Kidney capillary endothelial cell (primary cell): ENCODE measurements at regions not wholly inside any gene's neighbourhood (a gene's known extent, or its start where the extent isn't known, plus 50 kb on each side); places are given as distances from the start of the nearest gene placed in this dataset.

ENCODE experiments used
- DNase-seq: peaks from one replicate; pipeline ENCODE4 v3.0.0-alpha.2; 2018; ENCODE audit warnings: low spot score

- no peak for DNase-seq
These were observed 296.0 kb upstream of the MKI67 start for GRCh38 chr10:128422190-128422589.

GRCh38 chr10:128422999-128423398 lies 296.8 kb upstream of the MKI67 start:
- no peak for DNase-seq

- no peak for DNase-seq
These were observed 303.1 kb upstream of the MKI67 start for GRCh38 chr10:128429321-128429720.

- DNase-seq: no peak
These were observed 303.8 kb upstream of the MKI67 start for GRCh38 chr10:128429835-128430513.

- DNase-seq: no peak
These were observed 304.9 kb upstream of the MKI67 start for GRCh38 chr10:128431083-128431482.

- DNase-seq: no peak
These were observed 305.3 kb upstream of the MKI67 start for GRCh38 chr10:128431506-128431905.

- no peak for DNase-seq
These were observed 305.8 kb upstream of the MKI67 start for GRCh38 chr10:128432011-128432410.

- DNase-seq: no peak
These were observed 306.2 kb upstream of the MKI67 start for GRCh38 chr10:128432423-128432822.

- DNase-seq: no peak
These were observed 309.6 kb upstream of the MKI67 start for GRCh38 chr10:128435811-128436210.

- no peak for DNase-seq
These were observed 311.6 kb upstream of the MKI67 start for GRCh38 chr10:128437786-128438345.

- no peak for DNase-seq
These were observed 312.3 kb upstream of the MKI67 start for GRCh38 chr10:128438417-128439063.

GRCh38 chr10:128440513-128441160 lies 314.4 kb upstream of the MKI67 start:
- DNase-seq: no peak

GRCh38 chr10:128443925-128444518 lies 317.8 kb upstream of the MKI67 start:
- no peak for DNase-seq

- DNase-seq: no peak
These were observed 322.6 kb upstream of the MKI67 start for GRCh38 chr10:128448796-128449195.

GRCh38 chr10:128451879-128452278 lies 325.7 kb upstream of the MKI67 start:
- no peak for DNase-seq

- DNase-seq: no peak
These were observed 330.0 kb upstream of the MKI67 start for GRCh38 chr10:128456271-128456670.

GRCh38 chr10:128457136-128457535 lies 330.9 kb upstream of the MKI67 start:
- no peak for DNase-seq

GRCh38 chr10:128461991-128462390 lies 335.8 kb upstream of the MKI67 start:
- no peak for DNase-seq

GRCh38 chr10:128462844-128463243 lies 336.6 kb upstream of the MKI67 start:
- DNase-seq: no peak

- peak; percentile 5 for DNase-seq
These were observed 338.0 kb upstream of the MKI67 start for GRCh38 chr10:128463991-128464760.

GRCh38 chr10:128465697-128466096 lies 339.5 kb upstream of the MKI67 start:
- DNase-seq: no peak

- no peak for DNase-seq
These were observed 340.7 kb upstream of the MKI67 start for GRCh38 chr10:128466831-128467371.
